HepG2 (cell line): ENCODE measurements at regions not wholly inside any gene's neighbourhood (a gene's known extent, or its start where the extent isn't known, plus 50 kb on each side); places are given as distances from the start of the nearest gene placed in this dataset.
A peak's percentile ranks its signal among the peaks of the same experiment; 100 is the strongest.

ENCODE experiments used
- ATAC-seq: fragments of 200-7000 bp; cut with Tn5 transposase; 3 replicates; pipeline ENCODE4 v1.9.1; 2020; ENCODE audit warnings: mild to moderate bottlenecking, moderate library complexity
- BruUV-seq: library from RNA; stranded (reverse); fragments of 400-500 nt; replicated peaks from 2 replicates; lab custom pipeline; 2021; lab: Mats Ljungman, UMichigan
- CTCF ChIA-PET: fragments of 300-600 bp; formaldehyde crosslinking; extraction: SDS; loops from one replicate; lab custom pipeline; 2021; ENCODE audit warnings: low total read pairs, inconsistent platforms, low intra/inter-chr PET ratio; lab: Yijun Ruan, JAX
- POLR2A ChIA-PET: fragments of 350-600 bp; sonication (Branson Sonifier 250); formaldehyde crosslinking; loops from one replicate; lab custom pipeline; 2020; ENCODE audit warnings: antibody characterized with exemption, inconsistent platforms; lab: Yijun Ruan, JAX
- DNase-seq: peaks from one replicate; pipeline ENCODE4 v3.0.0-alpha.2; 2015; ENCODE audit warnings: low spot score
- FAIRE-seq: peaks from 3 replicates; lab custom pipeline; 2011; peaks lifted over from hg19 to GRCh38; lab: Jason Lieb, UNC
- H2AFZ ChIP-seq: one replicate; pipeline ENCODE4 v1.6.1; 2011; ENCODE audit warnings: low read length, inconsistent platforms
- H3K27ac ChIP-seq: fragments of 300-600 bp; 3 replicates; pipeline ENCODE4 v1.8.0; 2011; ENCODE audit warnings: mixed run types, mild to moderate bottlenecking, mixed read lengths, low read length, inconsistent platforms; ENCODE audit not compliant: insufficient read depth; ENCODE audit errors: extremely low read length
- H3K27me3 ChIP-seq, 2 experiments: fragments of 200-600 bp in 1 of 2; 2 replicates in 1 of 2; 3 replicates in 1 of 2; pipeline versions ENCODE4 v1.6.0 to v1.8.0; 2011; ENCODE audit warnings: low read length in 2 of 2, mild to moderate bottlenecking in 2 of 2, moderate library complexity in 2 of 2, inconsistent platforms in 1 of 2; ENCODE audit not compliant: insufficient read depth in 2 of 2, control insufficient read depth in 1 of 2
- H3K36me3 ChIP-seq, 2 experiments: fragments of 200-600 bp in 1 of 2; replicated peaks in 1 of 2; 2 replicates in 1 of 2; 3 replicates in 1 of 2; pipeline versions ENCODE4 v1.5.1 to v1.8.0; 2011; ENCODE audit warnings: low read length in 2 of 2, inconsistent platforms in 1 of 2; ENCODE audit not compliant: insufficient read depth in 2 of 2, control insufficient read depth in 1 of 2
- H3K4me1 ChIP-seq: 2 replicates; pipeline ENCODE4 v1.5.1; 2012; ENCODE audit warnings: low read length, inconsistent platforms; ENCODE audit not compliant: insufficient read depth
- H3K4me2 ChIP-seq: 2 replicates; pipeline ENCODE4 v1.6.0; 2011; ENCODE audit warnings: low read depth, low read length, inconsistent platforms
- H3K4me3 ChIP-seq, 3 experiments: fragments of 200-600 bp in 1 of 3; sonication (generic), shearing (Covaris generic) in 1 of 3; replicated peaks in 1 of 3; 2 replicates each; pipeline ENCODE4 v1.5.1; 2011 to 2016; ENCODE audit warnings: low read length in 3 of 3, inconsistent platforms in 2 of 3, low read depth in 2 of 3, mild to moderate bottlenecking in 2 of 3, control low read depth in 1 of 3, mixed read lengths in 1 of 3; ENCODE audit not compliant: insufficient read depth in 1 of 3
- H3K79me2 ChIP-seq: one replicate; pipeline ENCODE4 v1.6.1; 2011; ENCODE audit warnings: low read length, inconsistent platforms; ENCODE audit not compliant: insufficient read depth
- H3K9ac ChIP-seq: 2 replicates; pipeline ENCODE4 v1.6.0; 2011; ENCODE audit warnings: mild to moderate bottlenecking, low read depth, low read length, inconsistent platforms; ENCODE audit not compliant: insufficient read depth
- H3K9me3 ChIP-seq: 2 replicates; pipeline ENCODE4 v1.5.1; 2012; ENCODE audit warnings: mild to moderate bottlenecking, low read length
- H4K20me1 ChIP-seq: 2 replicates; pipeline ENCODE4 v1.6.0; 2011; ENCODE audit warnings: inconsistent platforms, mild to moderate bottlenecking, low read length, moderate library complexity; ENCODE audit not compliant: insufficient read depth
- ATRX ChIP-seq: sonication (generic); formaldehyde crosslinking; IDR thresholded peaks from 2 replicates; pipeline ENCODE4 v1.4.0; 2020; ENCODE audit warnings: missing genetic modification reagents, borderline replicate concordance
- CBX5 ChIP-seq: sonication (generic); formaldehyde crosslinking; IDR thresholded peaks from 2 replicates; pipeline ENCODE4 v1.4.0; 2020; ENCODE audit warnings: missing genetic modification reagents, borderline replicate concordance
- DDIT3 ChIP-seq: sonication (generic); formaldehyde crosslinking; IDR thresholded peaks from 2 replicates; pipeline ENCODE4 v1.4.0; 2020; ENCODE audit warnings: mild to moderate bottlenecking, missing genetic modification reagents
- FOSL2 ChIP-seq: sonication (generic); formaldehyde crosslinking; IDR thresholded peaks from 2 replicates; pipeline ENCODE4 v1.4.0; 2020; ENCODE audit warnings: missing genetic modification reagents
- FUBP1 ChIP-seq: sonication (generic); formaldehyde crosslinking; IDR thresholded peaks from 2 replicates; pipeline ENCODE4 v1.5.1; 2020; ENCODE audit warnings: missing genetic modification reagents, mild to moderate bottlenecking, borderline replicate concordance
- GLI4 ChIP-seq: sonication (generic); formaldehyde crosslinking; IDR thresholded peaks from 2 replicates; pipeline ENCODE4 v1.5.1; 2020; ENCODE audit warnings: missing genetic modification reagents, mild to moderate bottlenecking, moderate library complexity, borderline replicate concordance
- HIVEP1 ChIP-seq: sonication (generic); formaldehyde crosslinking; IDR thresholded peaks from 2 replicates; pipeline ENCODE4 v1.4.0; 2020; ENCODE audit warnings: mild to moderate bottlenecking, missing genetic modification reagents
- PAWR ChIP-seq: sonication (generic); formaldehyde crosslinking; IDR thresholded peaks from 2 replicates; pipeline ENCODE4 v1.4.0; 2020; ENCODE audit warnings: missing genetic modification reagents, mild to moderate bottlenecking, borderline replicate concordance
- PHF21A ChIP-seq: sonication (generic); formaldehyde crosslinking; IDR thresholded peaks from 2 replicates; pipeline ENCODE4 v1.5.0; 2020; ENCODE audit warnings: mild to moderate bottlenecking, missing genetic modification reagents
- PPARG ChIP-seq: conservative IDR thresholded peaks from 2 replicates; pipeline ENCODE4 v1.6.1; 2016; ENCODE audit warnings: missing biosample characterization, missing genetic modification reagents
- RARG ChIP-seq: sonication (generic); formaldehyde crosslinking; IDR thresholded peaks from 2 replicates; pipeline ENCODE4 v1.4.0; 2020; ENCODE audit warnings: low read depth, mild to moderate bottlenecking, missing genetic modification reagents
- ZKSCAN8 ChIP-seq: IDR thresholded peaks from 2 replicates; pipeline ENCODE4 v1.6.1; 2016; ENCODE audit warnings: borderline replicate concordance, missing genetic modification reagents, missing compliant biosample characterization
- ZNF446 ChIP-seq: sonication (generic); formaldehyde crosslinking; IDR thresholded peaks from 2 replicates; pipeline ENCODE4 v1.5.0; 2020; ENCODE audit warnings: mild to moderate bottlenecking, missing genetic modification reagents
- ZNF660 ChIP-seq: sonication (generic); formaldehyde crosslinking; IDR thresholded peaks from 2 replicates; pipeline ENCODE4 v1.5.1; 2020; ENCODE audit warnings: mild to moderate bottlenecking, low read depth, missing genetic modification reagents, borderline replicate concordance
- ZNF672 ChIP-seq: sonication (generic); formaldehyde crosslinking; IDR thresholded peaks from 2 replicates; pipeline ENCODE4 v1.8.1; 2022; ENCODE audit warnings: missing genetic modification reagents
- ZNF678 ChIP-seq: sonication (generic); formaldehyde crosslinking; IDR thresholded peaks from 2 replicates; pipeline ENCODE4 v1.4.0; 2020; ENCODE audit warnings: mild to moderate bottlenecking, missing genetic modification reagents
- ZNF703 ChIP-seq: sonication (generic); formaldehyde crosslinking; IDR thresholded peaks from 2 replicates; pipeline ENCODE4 v1.5.1; 2020; ENCODE audit warnings: missing genetic modification reagents, mild to moderate bottlenecking, moderate library complexity, borderline replicate concordance
- whole genome bisulfite sequencing: methylation state at CpG from one replicate; pipeline ENCODE4 v1.1.6; 2017; ENCODE audit warnings: low lambda C conversion rate; 5-methylcytosine and 5-hydroxymethylcytosine counted together
- in situ Hi-C: cut with HindIII; loops from 2 replicates; pipeline ENCODE4 v1.10.0; 2017; ENCODE audit warnings: low pct_unique_long_range_greater_than_20kb; ENCODE audit not compliant: extremely low pct_ligation_motif_present
- intact Hi-C: fragments of 100-400 bp; cut with micrococcal nuclease; formaldehyde crosslinking; loops from one replicate; pipeline ENCODE4 v1.10.0; 2022; ENCODE audit not compliant: unreplicated experiment

- ATAC-seq (no peak), DNase-seq (peak; percentile 3), FAIRE-seq (no peak)
- ChIA-PET CTCF (no interaction called here), POLR2A (no interaction called here)
- 0 out of 5 replicates have a peak, but pooled peaks cover 0 to 3% of the 10 kb centered on the region in 2 experiments for H3K27me3 ChIP-seq
- H3K9ac ChIP-seq: no peak overlapping the region
- H3K4me1 ChIP-seq: no peaks in the 10 kb centered on the region
- H3K9me3 ChIP-seq: no peaks in the 10 kb centered on the region
- intact Hi-C loops: no loop called here
- no peak overlapping the region for H3K4me2 ChIP-seq
- H4K20me1 ChIP-seq: no peaks in the 10 kb centered on the region
- no TSS peak for BruUV-seq
- 17% methylated on average over 4 of the region's 4 CpGs for WGBS
- TF ChIP-seq DDIT3 (no peak), GLI4 (no peak), FOSL2 (CRISPR knock-in tag) (peak; percentile 45; the same call in 1 of the 2 replicates), HIVEP1 (CRISPR knock-in tag) (no peak), RARG (CRISPR knock-in tag) (no peak), PPARG (CRISPR knock-in tag) (no peak), ZKSCAN8 (CRISPR knock-in tag) (no peak), ZNF446 (CRISPR knock-in tag) (no peak)
- no peaks in the 10 kb centered on the region for H3K36me3 ChIP-seq
- no peaks in the 10 kb centered on the region for H3K79me2 ChIP-seq
- H3K27ac ChIP-seq: no peak overlapping the region
- H2AFZ ChIP-seq: no peak overlapping the region
- in situ Hi-C loops: no loop called here
- H3K4me3 ChIP-seq: no peak overlapping the region
Measured at GRCh38 chr13:34863360-34864135, 78.5 kb upstream of the NBEA start.

- no peak overlapping the region for H3K4me2 ChIP-seq
- H3K9ac ChIP-seq: no peak overlapping the region
- in situ Hi-C loops (no loop called here), intact Hi-C loops (no loop called here)
- ChIA-PET POLR2A (no interaction called here), CTCF (no interaction called here)
- ATAC-seq (no peak), FAIRE-seq (no peak), DNase-seq (no peak)
- WGBS: 33% methylated on average over 1 of the region's 1 CpG
- no peaks in the 10 kb centered on the region for H3K79me2 ChIP-seq
- no peaks in the 10 kb centered on the region for H3K36me3 ChIP-seq
- H3K27me3 ChIP-seq: 0 out of 5 replicates have a peak, but pooled peaks cover 0 to 3% of the 10 kb centered on the region in 2 experiments
- no peak overlapping the region for H2AFZ ChIP-seq
- H3K9me3 ChIP-seq: no peaks in the 10 kb centered on the region
- H3K27ac ChIP-seq: no peak overlapping the region
- no TSS peak for BruUV-seq
- H3K4me1 ChIP-seq: no peaks in the 10 kb centered on the region
- no peaks in the 10 kb centered on the region for H4K20me1 ChIP-seq
- no peak overlapping the region for H3K4me3 ChIP-seq
- TF ChIP-seq ZNF660 (CRISPR knock-in tag) (no peak), ATRX (CRISPR knock-in tag) (no peak), PAWR (CRISPR knock-in tag) (no peak), ZNF703 (no peak), ZNF678 (CRISPR knock-in tag) (no peak), PHF21A (CRISPR knock-in tag) (no peak), ZNF672 (CRISPR knock-in tag) (no peak), FUBP1 (CRISPR knock-in tag) (no peak), CBX5 (CRISPR knock-in tag) (no peak)
Measured at GRCh38 chr13:34864671-34865070, 77.4 kb upstream of the NBEA start.
